DMS53 treated with DMSO at 0.1 percent for 48 hours (cell line): ENCODE measurements at regions not wholly inside any gene's neighbourhood (a gene's known extent, or its start where the extent isn't known, plus 50 kb on each side); places are given as distances from the start of the nearest gene placed in this dataset.
"Not testable (repeated sequence)": the region's sequence is repeated elsewhere in the genome, so short reads cannot be mapped to it uniquely, and the experiment has no call there.

Source experiments
- DNase-seq: peaks from one replicate; lab custom pipeline; 2025; ENCODE audit not compliant: unreplicated experiment; lab: John Stamatoyannopoulos, UW

GRCh38 chr3:34053626-34054025, 255.2 kb downstream of the PDCD6IP start:
- DNase-seq = no peak

- DNase-seq = no peak
These were observed 257.9 kb downstream of the PDCD6IP start for GRCh38 chr3:34056181-34056910.

DNA sequence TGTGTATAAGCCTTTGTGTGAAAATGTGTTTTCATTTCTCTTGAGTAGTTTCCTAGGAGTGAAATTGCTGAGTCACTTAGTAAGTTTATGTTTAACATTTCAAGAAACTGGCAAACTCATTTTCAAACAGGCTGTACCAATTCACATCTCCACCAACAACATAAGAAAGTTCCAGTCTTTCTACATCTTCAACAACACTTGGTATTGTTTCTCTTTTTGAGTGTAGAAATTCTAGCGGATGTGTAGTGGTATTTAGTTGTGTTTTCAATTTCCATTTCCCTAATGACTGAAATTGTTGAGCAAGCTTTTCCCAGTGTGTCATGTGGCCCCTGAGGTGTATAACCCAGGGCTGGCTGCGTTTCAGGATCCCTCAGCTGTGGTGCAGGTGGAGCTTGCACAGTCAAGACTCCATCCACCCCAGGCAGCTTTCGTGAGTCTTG, 258.5 kb downstream of the PDCD6IP start:
- no peak for DNase-seq

DNA sequence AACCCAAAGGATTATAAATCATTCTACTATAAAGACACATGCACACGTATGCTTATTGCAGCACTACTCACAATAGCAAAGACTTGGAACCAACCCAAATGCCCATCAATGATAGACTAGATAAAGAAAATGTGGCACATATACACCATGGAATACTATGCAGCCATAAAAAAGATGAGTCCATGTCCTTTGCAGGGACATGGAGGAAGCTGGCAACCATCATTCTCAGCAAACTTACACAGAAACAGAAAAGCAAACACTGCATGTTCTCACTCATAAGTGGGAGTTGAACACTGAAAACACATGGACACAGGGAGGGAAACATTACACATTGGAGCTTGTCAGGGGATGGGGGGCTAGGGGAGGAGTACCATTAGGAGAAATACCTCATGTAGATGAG, 262.6 kb downstream of the PDCD6IP start:
- DNase-seq = not testable (repeated sequence)

GRCh38 chr3:34065901-34066300, 267.5 kb downstream of the PDCD6IP start:
- no peak for DNase-seq

DNA sequence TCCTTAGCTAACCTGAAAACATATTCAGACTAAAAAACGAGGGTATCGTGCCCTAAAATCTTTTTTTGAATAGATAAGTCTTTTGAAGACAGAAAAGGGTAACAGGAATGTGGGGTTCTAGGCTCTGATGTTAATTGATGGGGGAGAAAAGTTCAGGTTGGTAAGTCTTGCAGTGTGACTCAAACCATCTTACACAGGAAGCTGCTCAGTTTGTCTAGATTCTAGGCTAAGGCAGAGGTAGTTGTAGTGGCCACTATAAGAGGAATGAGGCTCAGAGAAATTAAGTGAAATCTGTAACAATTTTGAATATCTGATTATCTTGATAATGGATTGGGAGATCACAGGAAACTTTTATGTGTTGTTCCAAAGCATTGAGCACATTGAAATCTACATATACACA, 267.9 kb downstream of the PDCD6IP start:
- no peak for DNase-seq

DNA sequence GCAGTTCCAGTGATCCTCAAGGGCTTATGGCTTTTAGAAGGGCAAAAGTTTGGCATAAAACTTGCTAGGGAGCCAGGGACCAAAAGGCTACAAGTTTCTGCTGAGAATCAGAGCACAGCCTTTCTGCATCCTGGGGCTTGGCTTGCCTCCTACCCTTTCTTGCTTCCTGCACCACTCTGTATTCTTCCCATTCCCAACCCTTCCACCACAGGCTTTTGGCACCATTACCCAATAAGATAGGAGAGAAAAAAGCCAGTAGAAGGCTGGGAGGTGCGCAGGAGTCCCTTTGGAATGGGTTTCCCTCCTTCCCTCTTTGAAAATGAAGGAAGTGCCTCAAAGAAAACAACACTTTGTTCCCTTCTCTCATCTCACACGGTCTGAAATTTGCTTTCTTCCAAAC, 268.6 kb downstream of the PDCD6IP start:
- DNase-seq = no peak

DNA sequence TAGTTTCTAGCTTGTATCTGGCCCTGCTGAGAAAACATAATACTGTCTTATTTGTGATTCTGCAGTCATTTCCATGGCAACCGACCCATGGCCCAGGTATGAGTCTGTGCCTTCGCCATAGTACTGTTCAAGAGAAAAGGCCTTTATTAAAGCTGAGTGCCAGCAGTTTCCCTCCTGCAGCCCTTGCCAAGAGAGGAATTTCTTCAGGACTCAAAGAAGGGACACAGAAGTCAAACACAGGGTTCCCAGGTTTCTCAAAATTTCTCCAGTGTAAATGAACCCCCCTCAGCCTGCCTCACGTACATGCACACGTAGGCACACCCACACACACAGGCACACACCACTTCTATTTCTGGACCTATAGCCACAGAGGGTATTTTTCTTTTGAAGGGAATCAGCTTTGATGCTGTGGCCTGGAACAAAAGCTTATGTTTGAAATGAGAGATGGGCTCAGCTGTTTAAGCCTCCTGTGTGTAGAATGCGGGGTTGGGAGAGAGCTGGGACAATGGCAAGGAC, 269.2 kb downstream of the PDCD6IP start:
- no peak for DNase-seq

DNA sequence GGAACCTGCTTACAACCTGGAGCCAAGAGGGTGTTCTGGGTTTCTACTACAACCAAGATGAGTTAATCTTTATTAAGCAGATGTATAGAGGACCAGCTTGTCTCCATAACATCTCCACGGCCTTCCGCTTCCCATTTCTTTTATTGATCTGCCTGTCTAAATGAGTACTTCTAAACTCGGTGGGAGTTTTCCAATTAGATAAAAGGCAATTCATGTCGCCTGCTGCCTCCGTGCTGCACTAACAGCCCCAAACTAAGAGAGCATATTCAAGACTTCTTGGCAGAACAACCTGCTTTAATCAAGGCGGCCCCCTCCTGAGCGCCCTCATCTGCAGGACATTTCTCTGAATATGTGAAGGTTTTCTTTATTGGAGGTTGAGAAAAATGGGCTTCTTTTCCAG, 270.1 kb downstream of the PDCD6IP start:
- DNase-seq = no peak

GRCh38 chr3:34070831-34071585, 272.6 kb downstream of the PDCD6IP start:
- no peak for DNase-seq

DNA sequence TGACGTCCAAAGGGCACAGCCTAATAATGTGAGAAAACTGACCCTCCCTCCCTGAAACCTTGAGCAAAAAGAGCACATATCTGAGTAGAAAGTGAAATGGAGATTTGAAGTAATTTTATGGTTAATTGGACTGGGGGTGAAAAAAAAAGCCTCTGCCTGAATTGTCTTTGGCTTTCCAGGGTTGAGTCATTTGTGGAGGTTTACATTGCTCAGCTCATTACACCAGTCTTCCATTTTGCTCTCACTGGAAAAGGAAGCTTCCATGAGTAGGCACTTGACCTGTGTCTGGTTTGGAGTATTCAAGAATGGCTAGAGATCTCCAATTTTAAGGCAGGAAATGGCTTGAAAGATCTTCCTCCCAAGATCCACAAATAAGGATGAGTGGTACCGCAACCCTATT, 273.9 kb downstream of the PDCD6IP start:
- no peak for DNase-seq

DNA sequence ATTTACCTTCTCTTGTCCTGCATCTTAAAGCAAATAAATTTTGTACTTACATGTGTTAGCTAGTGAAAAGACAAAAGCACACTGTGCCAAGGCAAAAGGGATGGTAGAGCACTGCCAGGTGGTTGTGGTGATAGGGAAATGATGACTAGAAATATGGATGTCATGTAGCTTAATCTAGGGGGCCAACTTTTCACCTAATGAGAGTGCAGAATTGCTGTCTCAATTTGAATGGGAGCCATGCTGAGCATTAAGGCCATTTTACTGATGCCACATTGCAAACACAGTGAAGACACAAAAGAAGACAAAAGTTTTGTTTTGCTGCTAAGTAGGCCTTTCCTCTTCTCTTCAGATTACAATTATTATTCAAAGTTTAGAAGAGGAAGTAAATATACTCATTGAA, 274.7 kb downstream of the PDCD6IP start:
- no peak for DNase-seq

GRCh38 chr3:34073961-34074360, 275.5 kb downstream of the PDCD6IP start:
- no peak for DNase-seq

- no peak for DNase-seq
These were observed 277.5 kb downstream of the PDCD6IP start for GRCh38 chr3:34075975-34076374.

DNA sequence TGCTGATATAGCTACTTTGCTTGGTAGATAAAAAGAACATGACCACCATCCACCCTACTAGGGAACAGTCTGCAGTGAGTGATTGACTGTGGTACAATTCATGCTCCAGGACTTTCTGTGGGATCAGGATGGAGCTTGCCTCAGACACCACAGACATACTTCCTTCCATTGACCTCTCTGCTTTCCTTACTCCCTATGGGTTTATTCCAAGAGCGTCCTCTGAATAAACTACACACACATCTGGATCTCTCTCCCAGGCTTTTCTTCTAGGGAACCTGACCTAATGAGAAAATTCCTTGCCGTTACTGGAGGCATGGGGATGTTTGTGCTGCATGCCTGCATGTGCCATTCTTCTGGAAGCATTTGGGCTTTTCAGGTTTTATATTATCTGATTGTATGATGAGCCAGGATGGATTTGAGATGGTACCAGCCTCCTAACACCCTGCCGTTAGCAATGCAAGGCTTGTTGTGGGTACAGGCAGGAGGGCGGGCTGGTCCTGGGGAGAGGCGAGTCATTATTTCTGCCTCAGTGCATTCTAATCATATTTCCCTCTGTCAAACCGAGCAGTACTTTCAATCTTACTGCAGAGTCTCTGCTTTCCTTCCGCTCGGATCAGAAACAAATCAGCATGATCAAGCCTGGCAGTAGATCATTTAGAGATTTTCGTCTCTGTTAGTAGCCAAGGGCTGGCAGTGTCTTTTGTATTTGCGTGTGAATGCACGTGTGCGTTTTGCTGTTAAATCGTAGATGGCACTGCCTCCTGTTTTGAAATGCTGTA, 279.2 kb downstream of the PDCD6IP start:
- DNase-seq = no peak

DNA sequence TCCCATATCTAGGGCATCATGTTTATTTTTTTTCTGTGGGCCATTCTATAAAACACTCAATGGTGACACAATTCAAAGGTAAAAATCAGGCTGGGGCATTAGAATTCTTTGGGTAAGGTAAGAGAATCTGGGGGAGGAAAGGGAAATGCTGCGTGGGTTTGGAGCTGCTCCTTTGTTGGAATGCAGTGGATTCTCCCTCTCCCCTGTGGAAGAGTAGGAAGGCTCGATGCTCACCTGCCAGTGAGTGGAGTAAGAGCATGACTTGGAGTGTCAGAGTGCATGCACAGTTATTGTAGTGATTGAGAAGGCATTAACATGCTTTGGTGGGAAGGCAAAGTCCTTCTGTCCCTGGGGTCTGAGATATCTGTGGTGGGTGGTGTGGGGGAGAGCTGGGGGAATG, 280.0 kb downstream of the PDCD6IP start:
- DNase-seq = no peak

GRCh38 chr3:34079849-34080248, 281.4 kb downstream of the PDCD6IP start:
- not testable (repeated sequence) for DNase-seq

- DNase-seq = not testable (repeated sequence)
These were observed 291.9 kb downstream of the PDCD6IP start for GRCh38 chr3:34090379-34090778.

- DNase-seq = no peak
These were observed 292.4 kb downstream of the PDCD6IP start for GRCh38 chr3:34090876-34091275.

GRCh38 chr3:34094280-34094679, 295.9 kb downstream of the PDCD6IP start:
- DNase-seq = not testable (repeated sequence)

- no peak for DNase-seq
These were observed 303.9 kb downstream of the PDCD6IP start for GRCh38 chr3:34102288-34102687.
